Uterus (tissue), 2 donors: ENCODE measurements at regions not wholly inside any gene's neighbourhood (a gene's known extent, or its start where the extent isn't known, plus 50 kb on each side); places are given as distances from the start of the nearest gene placed in this dataset.

Experiments used
- POLR2A ChIP-seq, 2 donors: fragments of 450-650 bp; IDR thresholded peaks; one replicate each; pipeline ENCODE4 v1.6.1; 2016; ENCODE audit warnings: antibody characterized with exemption in 2 of 2, mild to moderate bottlenecking in 1 of 2, moderate library complexity in 1 of 2
- TF ChIP-seq, protein P1 (sequence below), 4 experiments: fragments of 200-600 bp in 2 of 4; fragments of 450-650 bp in 2 of 4; sonication (generic) in 2 of 4; IDR thresholded peaks; one replicate each; pipeline ENCODE4 v1.5.1; 2016 to 2019; ENCODE audit warnings: antibody characterized with exemption in 4 of 4, mild to moderate bottlenecking in 2 of 4, moderate library complexity in 1 of 4

DNA sequence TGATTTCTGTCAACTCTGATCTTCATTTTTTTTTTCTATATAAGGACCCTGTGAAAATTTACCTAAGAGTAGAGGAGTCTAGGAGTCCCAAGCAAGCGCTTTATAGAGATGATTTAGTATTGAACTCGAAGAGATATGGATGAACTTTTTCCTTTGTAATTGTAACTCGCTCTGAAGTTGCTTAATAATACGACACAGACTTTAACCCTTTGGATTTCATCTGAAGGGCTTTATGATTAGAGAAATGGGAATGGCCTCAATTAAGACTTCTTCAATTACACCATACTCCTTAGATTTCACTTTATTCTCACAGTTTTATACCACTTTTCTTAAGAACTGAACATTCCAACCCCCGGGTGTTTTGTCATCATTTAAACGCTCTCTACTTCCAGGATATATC, 647.7 kb downstream of the HTR1A start:
- TF ChIP-seq, protein P1, sequence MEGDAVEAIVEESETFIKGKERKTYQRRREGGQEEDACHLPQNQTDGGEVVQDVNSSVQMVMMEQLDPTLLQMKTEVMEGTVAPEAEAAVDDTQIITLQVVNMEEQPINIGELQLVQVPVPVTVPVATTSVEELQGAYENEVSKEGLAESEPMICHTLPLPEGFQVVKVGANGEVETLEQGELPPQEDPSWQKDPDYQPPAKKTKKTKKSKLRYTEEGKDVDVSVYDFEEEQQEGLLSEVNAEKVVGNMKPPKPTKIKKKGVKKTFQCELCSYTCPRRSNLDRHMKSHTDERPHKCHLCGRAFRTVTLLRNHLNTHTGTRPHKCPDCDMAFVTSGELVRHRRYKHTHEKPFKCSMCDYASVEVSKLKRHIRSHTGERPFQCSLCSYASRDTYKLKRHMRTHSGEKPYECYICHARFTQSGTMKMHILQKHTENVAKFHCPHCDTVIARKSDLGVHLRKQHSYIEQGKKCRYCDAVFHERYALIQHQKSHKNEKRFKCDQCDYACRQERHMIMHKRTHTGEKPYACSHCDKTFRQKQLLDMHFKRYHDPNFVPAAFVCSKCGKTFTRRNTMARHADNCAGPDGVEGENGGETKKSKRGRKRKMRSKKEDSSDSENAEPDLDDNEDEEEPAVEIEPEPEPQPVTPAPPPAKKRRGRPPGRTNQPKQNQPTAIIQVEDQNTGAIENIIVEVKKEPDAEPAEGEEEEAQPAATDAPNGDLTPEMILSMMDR (IDR thresholded peaks at IDR 0.05): no peak
- no peak for TF ChIP-seq POLR2A (IDR thresholded peaks at IDR 0.05)
